Thoracic aorta (tissue), 2 donors: ENCODE measurements at regions not wholly inside any gene's neighbourhood (a gene's known extent, or its start where the extent isn't known, plus 50 kb on each side); places are given as distances from the start of the nearest gene placed in this dataset.

Experiments used
- ATAC-seq: fragments of 150-250 bp; one replicate; pipeline ENCODE4 v1.8.0; 2017; ENCODE audit warnings: low read depth; ENCODE audit not compliant: insufficient number of reproducible peaks, low FRiP score
- DNase-seq: peaks from one replicate; pipeline ENCODE4 v3.0.0-alpha.2; 2020; ENCODE audit warnings: low spot score
- H3K27ac ChIP-seq, 2 donors: fragments of 200-600 bp; sonication (generic); 1 replicate in 1 of 2; 2 replicates in 1 of 2; pipeline ENCODE4 v1.5.1; 2016; ENCODE audit warnings: mild to moderate bottlenecking in 2 of 2, moderate library complexity in 2 of 2
- H3K27me3 ChIP-seq: fragments of 200-600 bp; sonication (generic); replicated peaks from 2 replicates; pipeline ENCODE4 v1.6.0; 2016; ENCODE audit warnings: mild to moderate bottlenecking; ENCODE audit not compliant: insufficient read depth
- H3K36me3 ChIP-seq: fragments of 200-600 bp; sonication (generic); one replicate; pipeline ENCODE4 v1.5.1; 2016
- H3K4me1 ChIP-seq, 2 donors: fragments of 200-600 bp; sonication (generic); 1 replicate in 1 of 2; 2 replicates in 1 of 2; pipeline versions ENCODE4 v1.5.1 to v1.6.0; 2016; ENCODE audit warnings: low read depth in 2 of 2, mild to moderate bottlenecking in 1 of 2; ENCODE audit not compliant: control insufficient read depth in 1 of 2
- H3K4me3 ChIP-seq: fragments of 200-600 bp; sonication (generic); 2 replicates; pipeline ENCODE4 v1.5.1; 2016; ENCODE audit warnings: mild to moderate bottlenecking
- H3K9me3 ChIP-seq: fragments of 200-600 bp; sonication (generic); 2 replicates; pipeline ENCODE4 v1.5.1; 2016
- CTCF ChIP-seq: fragments of 200-600 bp; sonication (generic); IDR thresholded peaks from one replicate; pipeline ENCODE4 v1.5.1; 2019; ENCODE audit warnings: antibody characterized with exemption

DNA sequence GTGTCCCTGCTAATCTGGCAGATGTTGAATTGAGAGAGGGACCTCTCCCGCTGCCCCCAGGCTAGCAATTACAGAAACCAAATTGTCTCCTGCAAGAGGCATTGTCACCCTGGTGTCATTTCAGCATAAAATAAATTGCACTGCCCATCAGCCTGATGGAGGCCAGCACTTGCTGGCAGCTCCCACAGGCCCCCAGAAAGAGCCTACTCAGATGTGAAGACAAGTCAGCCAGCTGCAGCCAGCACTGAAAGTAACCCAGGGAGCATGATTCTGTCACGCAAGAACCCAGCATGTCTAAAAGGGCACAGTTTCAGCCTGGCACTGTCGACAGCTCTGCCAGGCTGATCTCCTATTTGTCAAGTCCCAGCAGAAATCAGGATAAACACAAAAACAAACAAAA is 110.3 kb upstream of the CTTNBP2NL start:
- no peaks in the 10 kb centered on the region for H3K9me3 ChIP-seq
- no peak overlapping the region for H3K27ac ChIP-seq
- no peak for ATAC-seq

DNA sequence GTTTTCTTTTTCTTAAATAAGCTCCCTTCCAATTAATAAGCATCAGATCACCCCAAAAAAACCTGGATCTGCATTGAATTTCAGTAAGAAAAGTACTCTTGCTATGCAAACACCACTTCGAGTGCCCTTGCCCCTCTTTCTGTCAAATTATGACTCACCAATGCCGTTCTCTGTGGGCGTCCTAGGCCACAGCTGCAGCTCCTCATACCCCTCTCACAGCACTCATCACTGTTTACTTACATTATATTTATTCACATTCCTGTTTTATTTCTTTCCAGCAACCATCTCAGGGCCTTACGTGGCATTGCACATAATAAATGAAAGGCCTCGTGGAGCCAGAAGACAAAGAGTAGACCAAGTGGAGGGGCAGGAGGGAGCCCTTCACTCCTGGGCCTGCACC is 99.1 kb upstream of the CTTNBP2NL start:
- no peaks in the 10 kb centered on the region for H3K4me1 ChIP-seq
- peaks cover 3% of the 10 kb centered on the region for H3K9me3 ChIP-seq
- no peaks in the 10 kb centered on the region for H3K36me3 ChIP-seq
- no peak for DNase-seq
- H3K27me3 ChIP-seq, result no peaks in the 10 kb centered on the region
- H3K4me3 ChIP-seq, result no peak overlapping the region
- TF ChIP-seq CTCF, result no peak
- ATAC-seq, result no peak
- no peak overlapping the region for H3K27ac ChIP-seq

More for the DNA sequence above, 110.3 kb upstream of the CTTNBP2NL start:
- DNase-seq, result no peak
- no peaks in the 10 kb centered on the region for H3K36me3 ChIP-seq
- no peak for TF ChIP-seq CTCF
- H3K27me3 ChIP-seq, result no peaks in the 10 kb centered on the region
- H3K4me3 ChIP-seq, result no peak overlapping the region
- H3K4me1 ChIP-seq, result no peaks in the 10 kb centered on the region

DNA sequence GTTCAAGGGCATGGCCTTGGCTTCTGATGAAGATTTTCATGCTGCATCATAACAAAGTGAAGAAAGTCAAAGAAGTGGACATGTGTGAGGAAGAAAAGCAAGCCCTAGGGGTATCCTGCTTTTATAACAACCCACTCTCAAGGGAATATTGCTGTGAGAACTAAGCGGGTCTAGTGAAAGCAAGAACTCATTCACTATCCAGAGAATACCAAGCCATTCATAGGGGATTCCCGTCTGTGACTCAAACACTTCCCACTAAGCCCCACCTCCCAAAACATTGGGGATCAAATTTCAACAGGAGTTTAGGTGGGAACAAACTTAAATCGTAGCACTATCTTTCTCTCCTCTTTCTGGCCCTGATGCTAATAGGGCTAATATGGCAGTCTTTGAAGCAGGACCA is 98.5 kb upstream of the CTTNBP2NL start:
- ATAC-seq (no peak), DNase-seq (no peak)
- H3K27ac ChIP-seq, result no peak overlapping the region
- no peaks in the 10 kb centered on the region for H3K4me1 ChIP-seq
- H3K4me3 ChIP-seq, result no peak overlapping the region
- H3K36me3 ChIP-seq, result no peaks in the 10 kb centered on the region
- H3K27me3 ChIP-seq, result no peaks in the 10 kb centered on the region
- peaks cover 3% of the 10 kb centered on the region for H3K9me3 ChIP-seq
- no peak for TF ChIP-seq CTCF

GRCh38 chr1:112298558-112298957 is 97.5 kb upstream of the CTTNBP2NL start:
- no peak for DNase-seq
- ATAC-seq, result no peak

GRCh38 chr1:112304126-112304525 is 91.9 kb upstream of the CTTNBP2NL start:
- Histone ChIP-seq H3K4me3 (no peak overlapping the region), H3K9me3 (no peaks in the 10 kb centered on the region), H3K27me3 (no peaks in the 10 kb centered on the region), H3K4me1 (no peaks in the 10 kb centered on the region), H3K27ac (no peak overlapping the region), H3K36me3 (no peaks in the 10 kb centered on the region)
- TF ChIP-seq CTCF, result no peak
- DNase-seq (no peak), ATAC-seq (no peak)

More at GRCh38 chr1:112298558-112298957, 97.5 kb upstream of the CTTNBP2NL start:
- Histone ChIP-seq H3K4me3 (no peak overlapping the region), H3K4me1 (no peaks in the 10 kb centered on the region), H3K27me3 (no peaks in the 10 kb centered on the region), H3K36me3 (no peaks in the 10 kb centered on the region), H3K27ac (no peak overlapping the region), H3K9me3 (peaks cover 3% of the 10 kb centered on the region)
- TF ChIP-seq CTCF, result no peak
